ENCODE measurements at regions not wholly inside any gene's neighbourhood (a gene's known extent, or its start where the extent isn't known, plus 50 kb on each side); places are given as distances from the start of the nearest gene placed in this dataset.

GRCh38 chr9:79189511-79189924 lies 382.2 kb upstream of the TLE4 start:
- Histone ChIP-seq H3K4me3 (ENCODE audit: insufficient read depth, low read length, poor library complexity, severe bottlenecking) (no peak overlapping the region), H3K27me3 (ENCODE audit: low read length) (no peaks in the 10 kb centered on the region)

GRCh38 chr9:79193001-79193400 lies 378.8 kb upstream of the TLE4 start:
- no peaks in the 10 kb centered on the region for H3K79me2 ChIP-seq (ENCODE audit: insufficient read depth, low read length)
- H3K4me3 ChIP-seq (ENCODE audit: insufficient read depth, low read length, poor library complexity, severe bottlenecking): no peak overlapping the region
- no peak overlapping the region for H3K9ac ChIP-seq (ENCODE audit: low read length)
- no peak overlapping the region for H3K27ac ChIP-seq (ENCODE audit: low read depth, low read length)
- H4K20me1 ChIP-seq (ENCODE audit: low read depth, low read length): no peaks in the 10 kb centered on the region
- no peak overlapping the region for H2AFZ ChIP-seq (ENCODE audit: low read depth, low read length, severe bottlenecking)
- H3K27me3 ChIP-seq (ENCODE audit: low read length): no peaks in the 10 kb centered on the region
- H3F3A ChIP-seq (ENCODE audit: insufficient read depth): no peaks in the 10 kb centered on the region
- H3K4me2 ChIP-seq (ENCODE audit: low read depth, low read length, poor library complexity, severe bottlenecking): no peak overlapping the region
- TF ChIP-seq EZH2phosphoT487 (conservative IDR thresholded peaks at IDR 0.05; ENCODE audit: low read length): no peak
- TF ChIP-seq CTCF (IDR thresholded peaks at IDR 0.05; ENCODE audit: insufficient read depth, low read length, poor library complexity, severe bottlenecking): no peak
- H3K9me2 ChIP-seq (replicated peaks; ENCODE audit: insufficient read depth, low read length): no peaks in the 10 kb centered on the region
- no peaks in the 10 kb centered on the region for H3K36me3 ChIP-seq (ENCODE audit: low read length)
- no peaks in the 10 kb centered on the region for H3K9me3 ChIP-seq (ENCODE audit: insufficient read depth, low read length)

More at GRCh38 chr9:79189511-79189924, 382.2 kb upstream of the TLE4 start:
- no peaks in the 10 kb centered on the region for H3K79me2 ChIP-seq (ENCODE audit: insufficient read depth, low read length)
- H4K20me1 ChIP-seq (ENCODE audit: low read depth, low read length): no peaks in the 10 kb centered on the region
- TF ChIP-seq CTCF (IDR thresholded peaks at IDR 0.05; ENCODE audit: insufficient read depth, low read length, poor library complexity, severe bottlenecking): no peak
- TF ChIP-seq EZH2phosphoT487 (conservative IDR thresholded peaks at IDR 0.05; ENCODE audit: low read length): no peak
- no peaks in the 10 kb centered on the region for H3K9me2 ChIP-seq (replicated peaks; ENCODE audit: insufficient read depth, low read length)
- H3K36me3 ChIP-seq (ENCODE audit: low read length): no peaks in the 10 kb centered on the region
- H3K27ac ChIP-seq (ENCODE audit: low read depth, low read length): no peak overlapping the region
- H3F3A ChIP-seq (ENCODE audit: insufficient read depth): no peaks in the 10 kb centered on the region
- H3K9ac ChIP-seq (ENCODE audit: low read length): no peak overlapping the region
- no peak overlapping the region for H2AFZ ChIP-seq (ENCODE audit: low read depth, low read length, severe bottlenecking)
- H3K9me3 ChIP-seq (ENCODE audit: insufficient read depth, low read length): no peaks in the 10 kb centered on the region
- no peak overlapping the region for H3K4me2 ChIP-seq (ENCODE audit: low read depth, low read length, poor library complexity, severe bottlenecking)

- H3K27ac ChIP-seq (ENCODE audit: low read depth, low read length): no peak overlapping the region
- H4K20me1 ChIP-seq (ENCODE audit: low read depth, low read length): no peaks in the 10 kb centered on the region
- no peaks in the 10 kb centered on the region for H3K27me3 ChIP-seq (ENCODE audit: low read length)
- H3K9me3 ChIP-seq (ENCODE audit: insufficient read depth, low read length): no peaks in the 10 kb centered on the region
- H3K9ac ChIP-seq (ENCODE audit: low read length): no peak overlapping the region
- no peak overlapping the region for H3K4me2 ChIP-seq (ENCODE audit: low read depth, low read length, poor library complexity, severe bottlenecking)
- H3F3A ChIP-seq (ENCODE audit: insufficient read depth): no peaks in the 10 kb centered on the region
- TF ChIP-seq EZH2phosphoT487 (conservative IDR thresholded peaks at IDR 0.05; ENCODE audit: low read length) (no peak), CTCF (IDR thresholded peaks at IDR 0.05; ENCODE audit: insufficient read depth, low read length, poor library complexity, severe bottlenecking) (no peak)
- H3K79me2 ChIP-seq (ENCODE audit: insufficient read depth, low read length): no peaks in the 10 kb centered on the region
- H3K4me3 ChIP-seq (ENCODE audit: insufficient read depth, low read length, poor library complexity, severe bottlenecking): no peak overlapping the region
- H3K9me2 ChIP-seq (replicated peaks; ENCODE audit: insufficient read depth, low read length): no peaks in the 10 kb centered on the region
- no peaks in the 10 kb centered on the region for H3K36me3 ChIP-seq (ENCODE audit: low read length)
- no peak overlapping the region for H2AFZ ChIP-seq (ENCODE audit: low read depth, low read length, severe bottlenecking)
Observed at GRCh38 chr9:79193501-79194223, 378.1 kb upstream of the TLE4 start.
